ENCODE measurements at regions not wholly inside any gene's neighbourhood (a gene's known extent, or its start where the extent isn't known, plus 50 kb on each side); places are given as distances from the start of the nearest gene placed in this dataset.

- H3K9me3 Mint-ChIP-seq: peaks cover 8% of the 10 kb centered on the region
- peaks cover 8% of the 10 kb centered on the region for H3K36me3 Mint-ChIP-seq (ENCODE audit: low read depth)
- H3K27me3 Mint-ChIP-seq (ENCODE audit: low read depth): peaks cover 6% of the 10 kb centered on the region
- TF ChIP-seq CTCF (IDR thresholded peaks at IDR 0.05; ENCODE audit: unreplicated experiment in 3 of 3): no peak
- H3K4me3 Mint-ChIP-seq: no peak overlapping the region
- H3K4me1 Mint-ChIP-seq: peaks cover 5% of the 10 kb centered on the region
- H3K27ac Mint-ChIP-seq: no peak overlapping the region
These were observed 71.7 kb upstream of the ETV6 start for GRCh38 chr12:11577658-11578260.

GRCh38 chr12:11578461-11578993 lies 70.9 kb upstream of the ETV6 start:
- Mint-ChIP-seq H3K4me3 (no peak overlapping the region), H3K9me3 (peaks cover 8% of the 10 kb centered on the region), H3K27me3 (ENCODE audit: low read depth) (peaks cover 6% of the 10 kb centered on the region), H3K4me1 (peaks cover 5% of the 10 kb centered on the region), H3K27ac (no peak overlapping the region), H3K36me3 (ENCODE audit: low read depth) (peaks cover 8% of the 10 kb centered on the region)
- no peak for TF ChIP-seq CTCF (IDR thresholded peaks at IDR 0.05; ENCODE audit: unreplicated experiment in 3 of 3)

GRCh38 chr12:11580125-11580751 lies 69.2 kb upstream of the ETV6 start:
- Mint-ChIP-seq H3K9me3 (no peaks in the 10 kb centered on the region), H3K4me3 (no peak overlapping the region), H3K4me1 (peaks cover 5% of the 10 kb centered on the region), H3K27me3 (ENCODE audit: low read depth) (peaks cover 8% of the 10 kb centered on the region), H3K36me3 (ENCODE audit: low read depth) (peaks cover under 1% of the 10 kb centered on the region), H3K27ac (no peak overlapping the region)
- TF ChIP-seq CTCF (IDR thresholded peaks at IDR 0.05; ENCODE audit: unreplicated experiment in 3 of 3): no peak

GRCh38 chr12:11581179-11581755 lies 68.2 kb upstream of the ETV6 start:
- TF ChIP-seq CTCF (IDR thresholded peaks at IDR 0.05; ENCODE audit: unreplicated experiment in 3 of 3): peak; percentile 61 to 72 (median 66)
- H3K36me3 Mint-ChIP-seq (ENCODE audit: low read depth): no peaks in the 10 kb centered on the region
- H3K4me1 Mint-ChIP-seq: peaks cover 5% of the 10 kb centered on the region
- H3K4me3 Mint-ChIP-seq: no peak overlapping the region
- no peaks in the 10 kb centered on the region for H3K9me3 Mint-ChIP-seq
- peaks cover 8% of the 10 kb centered on the region for H3K27me3 Mint-ChIP-seq (ENCODE audit: low read depth)
- H3K27ac Mint-ChIP-seq: no peak overlapping the region

GRCh38 chr12:11584221-11584855 lies 65.1 kb upstream of the ETV6 start:
- H3K27me3 Mint-ChIP-seq (ENCODE audit: low read depth): peaks cover 11% of the 10 kb centered on the region
- no peak overlapping the region for H3K4me3 Mint-ChIP-seq
- TF ChIP-seq CTCF (IDR thresholded peaks at IDR 0.05; ENCODE audit: unreplicated experiment in 3 of 3): no peak
- H3K4me1 Mint-ChIP-seq: peaks cover 5% of the 10 kb centered on the region
- no peaks in the 10 kb centered on the region for H3K9me3 Mint-ChIP-seq
- H3K36me3 Mint-ChIP-seq (ENCODE audit: low read depth): no peaks in the 10 kb centered on the region
- no peak overlapping the region for H3K27ac Mint-ChIP-seq
